Eye (tissue), 1 donor: ENCODE measurements at regions not wholly inside any gene's neighbourhood (a gene's known extent, or its start where the extent isn't known, plus 50 kb on each side); places are given as distances from the start of the nearest gene placed in this dataset.
A peak's percentile ranks its signal among the peaks of the same experiment; 100 is the strongest.
"Not testable (repeated sequence)": the region's sequence is repeated elsewhere in the genome, so short reads cannot be mapped to it uniquely, and the experiment has no call there.

Source experiments
- DNase-seq: peaks from one replicate; pipeline ENCODE4 v3.0.0-alpha.2; 2015

DNA sequence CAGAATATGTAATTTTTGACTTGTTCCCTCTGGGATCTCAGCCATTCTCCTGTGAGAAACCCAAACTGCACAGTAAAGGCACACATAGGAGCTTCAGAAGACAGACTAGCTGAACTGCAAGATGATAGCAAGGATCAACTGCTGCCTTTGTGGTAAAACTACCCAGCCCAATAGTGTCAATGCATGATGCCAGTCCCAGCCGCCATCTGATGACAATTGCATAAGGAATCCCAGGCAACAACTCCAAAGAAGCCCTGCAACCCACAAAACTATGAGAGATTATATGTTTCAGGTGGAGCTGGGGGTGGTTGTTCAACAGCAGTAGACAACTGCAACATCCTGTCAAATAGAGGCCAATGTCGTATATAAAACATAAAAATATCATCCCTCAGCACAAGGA, 192.4 kb upstream of the ARPP21 start:
- no peak for DNase-seq

GRCh38 chr3:35448121-35448520, 191.2 kb upstream of the ARPP21 start:
- DNase-seq: no peak

- DNase-seq: no peak
Observed at GRCh38 chr3:35448681-35449080, 190.6 kb upstream of the ARPP21 start.

- not testable (repeated sequence) for DNase-seq
Observed at GRCh38 chr3:35454819-35455218, 184.5 kb upstream of the ARPP21 start.

- DNase-seq: no peak
Observed at GRCh38 chr3:35473956-35474355, 165.4 kb upstream of the ARPP21 start.

- DNase-seq: not testable (repeated sequence)
Observed at GRCh38 chr3:35482566-35482965, 156.8 kb upstream of the ARPP21 start.

DNA sequence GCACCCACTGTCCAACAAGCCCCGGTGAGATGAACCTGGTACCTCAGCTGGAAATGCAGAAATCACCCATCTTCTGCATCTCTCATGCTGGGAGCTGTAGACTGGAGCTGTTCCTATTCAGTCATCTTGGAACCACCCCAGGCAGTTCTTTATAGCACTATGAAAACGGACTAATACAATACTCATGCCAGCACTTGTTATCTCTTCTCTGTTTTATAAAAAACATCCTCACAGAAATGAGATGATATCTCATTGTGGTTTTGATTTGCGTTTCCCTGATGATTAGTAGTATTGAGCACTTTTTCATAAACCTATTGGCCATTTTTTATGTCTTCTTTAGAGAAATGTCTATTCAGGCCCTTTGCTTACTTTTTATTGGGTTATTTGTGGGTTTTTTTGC, 156.2 kb upstream of the ARPP21 start:
- DNase-seq: no peak

- DNase-seq: peak; percentile 66
Observed at GRCh38 chr3:35484929-35485530, 154.3 kb upstream of the ARPP21 start.

DNA sequence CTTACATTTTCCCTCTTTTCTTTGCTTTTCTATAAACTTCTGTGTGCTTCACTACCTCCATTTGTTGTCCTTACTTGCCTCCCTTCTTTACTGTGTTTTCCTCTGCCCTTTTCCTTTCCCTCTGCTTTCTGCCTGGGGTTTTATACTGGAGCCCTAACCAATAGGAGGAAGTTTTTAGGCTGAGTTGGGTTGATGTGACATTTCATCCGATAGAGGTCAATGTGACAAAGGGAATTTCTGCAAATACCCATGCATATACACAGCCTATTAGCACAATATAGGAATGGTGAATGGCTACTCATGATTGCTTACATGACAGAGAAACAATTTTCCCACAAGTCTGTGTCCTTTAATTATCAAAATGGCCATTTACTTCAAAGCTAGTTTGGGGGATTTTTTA, 153.0 kb upstream of the ARPP21 start:
- peak; percentile 31 for DNase-seq

- DNase-seq: no peak
Observed at GRCh38 chr3:35487376-35487775, 151.9 kb upstream of the ARPP21 start.

GRCh38 chr3:35488526-35488925, 150.8 kb upstream of the ARPP21 start:
- DNase-seq: no peak

DNA sequence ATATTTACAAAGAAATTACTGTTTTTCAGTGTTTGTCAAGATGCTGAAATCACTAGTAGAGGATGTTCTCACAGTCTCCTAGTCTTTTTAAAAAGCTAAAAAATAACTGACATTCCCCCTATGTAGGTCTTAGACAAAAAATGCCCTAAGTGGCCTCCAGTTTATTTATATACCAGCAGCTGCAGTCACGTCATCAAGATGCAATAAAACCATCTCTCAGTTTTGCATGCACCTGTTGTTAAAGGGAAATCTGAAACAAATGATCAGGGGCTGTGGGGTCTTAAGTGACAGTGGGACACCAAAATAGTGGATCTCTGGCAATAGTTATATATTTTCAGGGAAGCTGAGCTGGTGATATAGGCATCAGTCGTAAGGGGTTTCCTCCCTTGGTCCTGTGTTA, 146.5 kb upstream of the ARPP21 start:
- DNase-seq: no peak

GRCh38 chr3:35498506-35499210, 140.7 kb upstream of the ARPP21 start:
- DNase-seq: no peak

DNA sequence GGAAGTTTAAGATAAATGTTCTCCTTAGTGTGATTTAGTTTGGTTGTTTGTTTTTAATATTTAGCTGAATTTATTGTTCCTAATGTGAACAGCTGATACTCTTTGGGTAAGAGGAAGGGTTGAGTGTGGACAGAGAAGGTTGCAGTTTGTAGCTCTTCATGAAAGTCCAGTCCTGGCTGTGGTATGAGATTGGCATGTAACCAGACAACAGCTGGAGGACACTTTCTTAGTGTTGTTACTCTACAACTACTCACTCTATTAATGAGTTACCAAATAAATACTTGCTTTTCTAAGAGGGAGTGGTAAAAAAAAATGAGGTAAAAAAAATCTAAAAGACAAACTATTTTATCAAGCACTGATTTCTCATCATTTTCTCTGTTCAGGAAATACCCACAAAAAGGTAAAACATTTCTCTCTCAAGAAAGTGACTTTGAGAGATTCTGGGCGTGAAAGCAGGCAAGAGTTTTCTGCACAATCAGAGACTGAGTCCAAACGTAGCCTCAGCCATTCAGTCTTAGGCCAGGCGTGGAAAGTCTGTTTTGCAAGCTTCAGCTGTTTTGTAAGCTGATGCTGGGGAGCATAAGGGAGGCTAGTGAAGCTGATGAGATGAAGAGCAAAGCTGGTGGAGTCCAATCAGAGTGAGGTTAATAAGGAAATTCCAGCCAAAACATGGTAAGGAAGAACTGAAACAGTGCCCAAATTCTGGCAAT, 138.5 kb upstream of the ARPP21 start:
- DNase-seq: no peak

DNA sequence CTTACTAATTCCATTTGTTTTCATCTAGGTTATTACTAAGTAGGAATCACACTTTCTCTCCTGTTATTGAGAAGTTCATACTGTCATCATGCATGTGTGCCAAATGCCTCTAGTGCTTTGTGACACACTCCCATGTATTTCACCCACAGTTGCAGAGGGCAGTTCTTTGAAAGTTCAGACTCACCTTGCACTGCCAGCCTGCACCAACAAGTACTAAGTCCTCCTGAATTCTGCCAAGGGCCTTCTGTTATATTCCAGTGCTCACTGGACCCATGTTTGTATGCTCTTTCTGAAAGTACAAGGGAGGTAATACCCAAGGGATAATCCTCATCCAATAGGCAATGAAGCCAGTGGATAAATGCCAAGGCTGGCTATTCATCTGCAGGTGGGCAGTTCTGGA, 136.6 kb upstream of the ARPP21 start:
- no peak for DNase-seq

GRCh38 chr3:35505181-35505580, 134.1 kb upstream of the ARPP21 start:
- peak; percentile 91 for DNase-seq

DNA sequence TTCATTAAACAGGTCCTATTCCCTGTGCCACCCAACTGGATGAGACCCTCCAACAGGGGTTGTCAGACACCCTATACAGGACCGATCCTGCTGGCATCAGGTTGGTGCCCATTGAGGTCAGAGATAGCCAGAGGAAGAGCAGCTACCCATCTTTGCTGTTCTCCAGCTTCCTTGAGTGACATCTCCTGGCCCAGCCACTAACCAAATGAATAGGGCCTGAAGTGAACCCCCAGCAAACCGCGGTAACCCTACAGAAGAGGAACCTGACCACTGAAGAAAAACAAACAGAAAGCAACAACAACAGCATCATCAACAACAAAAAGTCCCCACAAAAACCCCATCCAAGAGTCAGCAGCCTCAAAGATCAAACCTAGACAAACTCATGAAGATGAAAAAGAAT, 133.6 kb upstream of the ARPP21 start:
- no peak for DNase-seq

DNA sequence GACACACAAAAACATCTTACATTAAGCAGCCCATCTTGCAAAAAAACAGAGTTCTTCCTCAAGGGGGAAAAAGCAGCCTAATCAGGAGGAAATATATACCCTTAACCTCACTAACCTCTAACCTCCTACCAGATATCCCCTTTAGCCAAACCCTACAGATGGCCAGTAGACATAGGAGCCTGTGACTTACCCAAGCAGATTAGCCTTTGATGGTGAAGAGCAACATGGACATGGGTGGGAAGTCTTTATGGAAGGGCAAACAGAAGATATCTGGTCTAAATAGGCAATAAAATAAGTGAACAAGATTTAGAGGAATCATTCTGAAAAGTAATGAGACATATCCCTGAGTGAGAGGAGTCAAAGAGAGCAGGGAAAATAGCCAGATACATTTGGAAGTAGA, 119.4 kb upstream of the ARPP21 start:
- no peak for DNase-seq

- no peak for DNase-seq
Observed at GRCh38 chr3:35521196-35521595, 118.1 kb upstream of the ARPP21 start.

GRCh38 chr3:35522450-35522849, 116.9 kb upstream of the ARPP21 start:
- no peak for DNase-seq

- DNase-seq: no peak
Observed at GRCh38 chr3:35523074-35523473, 116.3 kb upstream of the ARPP21 start.

DNA sequence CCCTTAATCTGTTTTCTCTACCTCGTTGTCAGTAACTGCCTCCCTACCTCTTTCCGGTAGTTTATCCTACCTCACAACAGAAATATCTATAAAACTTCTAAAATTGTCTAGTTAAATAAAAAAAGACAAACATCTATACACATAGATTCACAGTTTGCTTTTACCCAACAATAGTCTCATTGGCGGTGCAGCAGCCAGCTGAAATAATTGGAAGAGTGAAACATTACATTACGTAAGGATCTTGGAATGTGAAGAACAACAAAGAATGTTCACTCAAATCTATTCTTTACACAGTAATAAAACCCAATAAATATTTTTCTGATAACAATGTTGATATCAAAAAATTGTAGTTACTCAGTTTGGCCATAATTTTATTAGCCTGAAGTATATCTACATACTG, 115.5 kb upstream of the ARPP21 start:
- peak; percentile 46 for DNase-seq

GRCh38 chr3:35524856-35525255, 114.5 kb upstream of the ARPP21 start:
- no peak for DNase-seq

DNA sequence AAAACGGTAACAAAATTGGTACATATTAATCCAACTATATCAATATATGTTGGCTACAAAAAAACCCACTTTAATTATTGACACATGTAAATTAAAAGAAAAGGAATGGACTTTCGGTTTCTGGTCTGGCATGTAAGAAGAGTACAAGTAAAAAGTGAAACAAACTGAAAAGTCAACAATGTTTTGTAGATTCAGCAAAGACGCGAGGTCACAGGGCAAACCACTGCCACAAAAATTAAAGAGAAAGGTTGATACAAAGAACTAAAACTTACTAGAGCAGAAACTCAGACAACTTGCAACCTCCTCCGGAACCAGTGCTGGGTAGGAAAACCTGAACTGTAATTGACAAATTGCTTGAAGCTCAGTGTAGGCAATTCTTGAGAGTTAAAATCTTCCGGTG, 110.6 kb upstream of the ARPP21 start:
- DNase-seq: peak; percentile 48
